HEK293 (cell line): ENCODE measurements at regions not wholly inside any gene's neighbourhood (a gene's known extent, or its start where the extent isn't known, plus 50 kb on each side); places are given as distances from the start of the nearest gene placed in this dataset.

Experiments
- CTCF ChIA-PET: fragments of 350-600 bp; formaldehyde crosslinking; extraction: SDS; loops from one replicate; lab custom pipeline; 2021; ENCODE audit warnings: antibody characterized with exemption; lab: Yijun Ruan, JAX
- POLR2A ChIA-PET: fragments of 300-600 bp; formaldehyde crosslinking; extraction: SDS; loops from one replicate; lab custom pipeline; 2020; ENCODE audit warnings: antibody characterized with exemption, inconsistent platforms; lab: Yijun Ruan, JAX
- H3K27ac ChIP-seq: fragments of 200-500 bp; sonication (Bioruptor generic); 2 replicates; pipeline ENCODE4 v1.5.1; 2014; ENCODE audit warnings: low read depth, low read length, control low read depth, inconsistent platforms; ENCODE audit errors: extremely low read depth
- H3K36me3 ChIP-seq, 2 experiments: fragments of 200-500 bp in 1 of 2; sonication (Bioruptor generic) in 1 of 2; 1 replicate in 1 of 2; 2 replicates in 1 of 2; pipeline ENCODE4 v1.5.1; 2014 to 2017; ENCODE audit warnings: inconsistent platforms in 2 of 2, low read length in 2 of 2; ENCODE audit not compliant: control insufficient read depth in 2 of 2, insufficient read depth in 1 of 2
- H3K4me1 ChIP-seq: fragments of 200-500 bp; sonication (Bioruptor generic); 2 replicates; pipeline ENCODE4 v1.5.1; 2014; ENCODE audit warnings: mild to moderate bottlenecking, low read length, inconsistent platforms; ENCODE audit not compliant: control insufficient read depth, insufficient read depth
- H3K4me3 ChIP-seq: 2 replicates; pipeline ENCODE4 v1.5.1; 2011; ENCODE audit warnings: low read depth, mild to moderate bottlenecking, control low read depth, low read length, moderate library complexity
- H3K9me3 ChIP-seq: fragments of 200-500 bp; sonication (Bioruptor generic); 2 replicates; pipeline ENCODE4 v1.5.1; 2014; ENCODE audit warnings: low read depth, low read length, inconsistent platforms; ENCODE audit not compliant: control insufficient read depth, insufficient read depth
- KLF1 ChIP-seq: fragments of 450-650 bp; formaldehyde crosslinking; IDR thresholded peaks from 2 replicates; pipeline ENCODE4 v1.5.1; 2016; ENCODE audit warnings: missing biosample characterization, missing genetic modification characterization
- KLF9 ChIP-seq: fragments of 450-650 bp; formaldehyde crosslinking; IDR thresholded peaks from 2 replicates; pipeline ENCODE4 v1.5.1; 2016; ENCODE audit warnings: missing biosample characterization, missing genetic modification characterization, low read depth
- RBAK ChIP-seq: fragments of 450-650 bp; formaldehyde crosslinking; IDR thresholded peaks from 2 replicates; pipeline ENCODE4 v1.5.1; 2016; ENCODE audit warnings: missing biosample characterization, missing genetic modification characterization
- TRIM28 ChIP-seq: IDR thresholded peaks from 2 replicates; pipeline ENCODE4 v1.6.1; 2011; ENCODE audit warnings: low read length, control low read depth, borderline replicate concordance
- ZNF16 ChIP-seq: fragments of 450-650 bp; formaldehyde crosslinking; IDR thresholded peaks from 2 replicates; pipeline ENCODE4 v1.5.1; 2016; ENCODE audit warnings: low read depth, missing biosample characterization, missing genetic modification characterization
- ZNF221 ChIP-seq: fragments of 450-650 bp; formaldehyde crosslinking; IDR thresholded peaks from 2 replicates; pipeline ENCODE4 v1.5.1; 2017; ENCODE audit warnings: missing biosample characterization, missing genetic modification characterization, borderline replicate concordance
- ZNF239 ChIP-seq: fragments of 450-650 bp; formaldehyde crosslinking; IDR thresholded peaks from 2 replicates; pipeline ENCODE4 v1.5.1; 2016; ENCODE audit warnings: missing biosample characterization, missing genetic modification characterization
- ZNF423 ChIP-seq: fragments of 450-650 bp; formaldehyde crosslinking; IDR thresholded peaks from 2 replicates; pipeline ENCODE4 v1.5.1; 2016; ENCODE audit warnings: missing biosample characterization, missing genetic modification characterization
- ZNF501 ChIP-seq: fragments of 450-650 bp; formaldehyde crosslinking; IDR thresholded peaks from 2 replicates; pipeline ENCODE4 v1.5.1; 2016; ENCODE audit warnings: missing biosample characterization, missing genetic modification characterization
- ZNF529 ChIP-seq: fragments of 450-650 bp; formaldehyde crosslinking; IDR thresholded peaks from 2 replicates; pipeline ENCODE4 v1.5.1; 2017; ENCODE audit warnings: missing genetic modification characterization, missing biosample characterization; ENCODE audit not compliant: insufficient replicate concordance
- ZNF600 ChIP-seq: fragments of 450-650 bp; formaldehyde crosslinking; IDR thresholded peaks from 2 replicates; pipeline ENCODE4 v1.5.1; 2016; ENCODE audit warnings: missing biosample characterization, missing genetic modification characterization
- ZNF610 ChIP-seq: fragments of 450-650 bp; formaldehyde crosslinking; IDR thresholded peaks from 2 replicates; pipeline ENCODE4 v1.5.1; 2016; ENCODE audit warnings: missing biosample characterization, missing genetic modification characterization, borderline replicate concordance
- ZNF621 ChIP-seq: fragments of 450-650 bp; formaldehyde crosslinking; IDR thresholded peaks from 2 replicates; pipeline ENCODE4 v1.5.1; 2017; ENCODE audit warnings: missing biosample characterization, missing genetic modification characterization
- ZNF76 ChIP-seq: fragments of 450-650 bp; formaldehyde crosslinking; IDR thresholded peaks from 2 replicates; pipeline ENCODE4; 2016; ENCODE audit warnings: low read depth, missing biosample characterization, missing genetic modification characterization, borderline replicate concordance
- TF ChIP-seq, protein P1 (sequence below): fragments of 450-650 bp; formaldehyde crosslinking; IDR thresholded peaks from 2 replicates; pipeline ENCODE4 v1.5.1; 2016; ENCODE audit warnings: missing biosample characterization, missing genetic modification characterization
- TF ChIP-seq, protein P2 (sequence below): fragments of 450-650 bp; formaldehyde crosslinking; IDR thresholded peaks from 2 replicates; pipeline ENCODE4 v1.5.1; 2017; ENCODE audit warnings: missing biosample characterization, missing genetic modification characterization
- TF ChIP-seq, protein P3 (sequence below): fragments of 450-650 bp; formaldehyde crosslinking; IDR thresholded peaks from 2 replicates; pipeline ENCODE4 v1.5.1; 2016; ENCODE audit warnings: missing biosample characterization, missing genetic modification characterization
- TF ChIP-seq, protein P4 (sequence below): fragments of 450-650 bp; formaldehyde crosslinking; IDR thresholded peaks from 2 replicates; pipeline ENCODE4 v1.5.1; 2016; ENCODE audit warnings: missing biosample characterization, missing genetic modification characterization
- TF ChIP-seq, protein P5 (sequence below): fragments of 450-650 bp; formaldehyde crosslinking; IDR thresholded peaks from 2 replicates; pipeline ENCODE4 v1.5.1; 2016; ENCODE audit warnings: missing biosample characterization, missing genetic modification characterization, borderline replicate concordance
- TF ChIP-seq, protein P6 (sequence below): fragments of 450-650 bp; formaldehyde crosslinking; conservative IDR thresholded peaks from 2 replicates; pipeline ENCODE4 v1.5.1; 2016; ENCODE audit warnings: low read depth, missing biosample characterization, missing genetic modification characterization

DNA sequence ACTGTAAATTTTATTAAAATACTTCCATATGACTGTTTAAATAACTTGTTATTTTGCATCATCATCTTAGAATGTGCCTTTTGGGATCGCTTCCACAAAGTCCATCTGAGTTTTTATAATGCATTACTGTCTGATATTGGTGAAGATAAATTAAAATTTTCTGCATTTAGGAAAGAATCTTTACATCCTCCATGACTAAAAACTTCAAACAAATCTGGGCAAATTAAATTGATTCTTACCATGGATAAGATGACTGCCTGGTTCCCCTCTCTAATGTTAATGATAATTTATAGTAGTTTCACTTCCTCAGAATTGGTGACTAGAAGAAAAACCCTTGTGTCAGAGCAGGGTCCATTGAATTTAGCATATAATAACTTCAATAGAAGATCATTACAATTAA is 94.7 kb upstream of the SLC38A4 start:
- H3K4me3 ChIP-seq: no peak overlapping the region
- TF ChIP-seq ZNF600 (tag by site-specific recombination) (no peak), ZNF76 (tag by site-specific recombination) (no peak), TRIM28 (no peak), ZNF610 (tag by site-specific recombination) (no peak), RBAK (tag by site-specific recombination) (no peak), ZNF221 (tag by site-specific recombination) (no peak), ZNF423 (no peak)
- TF ChIP-seq, protein P1, sequence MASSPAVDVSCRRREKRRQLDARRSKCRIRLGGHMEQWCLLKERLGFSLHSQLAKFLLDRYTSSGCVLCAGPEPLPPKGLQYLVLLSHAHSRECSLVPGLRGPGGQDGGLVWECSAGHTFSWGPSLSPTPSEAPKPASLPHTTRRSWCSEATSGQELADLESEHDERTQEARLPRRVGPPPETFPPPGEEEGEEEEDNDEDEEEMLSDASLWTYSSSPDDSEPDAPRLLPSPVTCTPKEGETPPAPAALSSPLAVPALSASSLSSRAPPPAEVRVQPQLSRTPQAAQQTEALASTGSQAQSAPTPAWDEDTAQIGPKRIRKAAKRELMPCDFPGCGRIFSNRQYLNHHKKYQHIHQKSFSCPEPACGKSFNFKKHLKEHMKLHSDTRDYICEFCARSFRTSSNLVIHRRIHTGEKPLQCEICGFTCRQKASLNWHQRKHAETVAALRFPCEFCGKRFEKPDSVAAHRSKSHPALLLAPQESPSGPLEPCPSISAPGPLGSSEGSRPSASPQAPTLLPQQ: no peak
- TF ChIP-seq, protein P2, sequence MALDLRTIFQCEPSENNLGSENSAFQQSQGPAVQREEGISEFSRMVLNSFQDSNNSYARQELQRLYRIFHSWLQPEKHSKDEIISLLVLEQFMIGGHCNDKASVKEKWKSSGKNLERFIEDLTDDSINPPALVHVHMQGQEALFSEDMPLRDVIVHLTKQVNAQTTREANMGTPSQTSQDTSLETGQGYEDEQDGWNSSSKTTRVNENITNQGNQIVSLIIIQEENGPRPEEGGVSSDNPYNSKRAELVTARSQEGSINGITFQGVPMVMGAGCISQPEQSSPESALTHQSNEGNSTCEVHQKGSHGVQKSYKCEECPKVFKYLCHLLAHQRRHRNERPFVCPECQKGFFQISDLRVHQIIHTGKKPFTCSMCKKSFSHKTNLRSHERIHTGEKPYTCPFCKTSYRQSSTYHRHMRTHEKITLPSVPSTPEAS (tag by site-specific recombination): no peak
- TF ChIP-seq, protein P3, sequence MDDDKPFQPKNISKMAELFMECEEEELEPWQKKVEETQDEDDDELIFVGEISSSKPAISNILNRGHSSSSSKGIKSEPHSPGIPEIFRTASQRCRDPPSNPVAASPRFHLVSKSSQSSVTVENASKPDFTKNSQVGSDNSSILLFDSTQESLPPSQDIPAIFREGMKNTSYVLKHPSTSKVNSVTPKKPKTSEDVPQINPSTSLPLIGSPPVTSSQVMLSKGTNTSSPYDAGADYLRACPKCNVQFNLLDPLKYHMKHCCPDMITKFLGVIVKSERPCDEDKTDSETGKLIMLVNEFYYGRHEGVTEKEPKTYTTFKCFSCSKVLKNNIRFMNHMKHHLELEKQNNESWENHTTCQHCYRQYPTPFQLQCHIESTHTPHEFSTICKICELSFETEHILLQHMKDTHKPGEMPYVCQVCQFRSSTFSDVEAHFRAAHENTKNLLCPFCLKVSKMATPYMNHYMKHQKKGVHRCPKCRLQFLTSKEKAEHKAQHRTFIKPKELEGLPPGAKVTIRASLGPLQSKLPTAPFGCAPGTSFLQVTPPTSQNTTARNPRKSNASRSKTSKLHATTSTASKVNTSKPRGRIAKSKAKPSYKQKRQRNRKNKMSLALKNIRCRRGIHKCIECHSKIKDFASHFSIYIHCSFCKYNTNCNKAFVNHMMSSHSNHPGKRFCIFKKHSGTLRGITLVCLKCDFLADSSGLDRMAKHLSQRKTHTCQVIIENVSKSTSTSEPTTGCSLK (tag by site-specific recombination): no peak
- CTCF ChIA-PET: no interaction called here
- no peaks in the 10 kb centered on the region for H3K9me3 ChIP-seq
- no peaks in the 10 kb centered on the region for H3K36me3 ChIP-seq
- H3K4me1 ChIP-seq: no peaks in the 10 kb centered on the region
- POLR2A ChIA-PET: no interaction called here
- H3K27ac ChIP-seq: no peak overlapping the region

DNA sequence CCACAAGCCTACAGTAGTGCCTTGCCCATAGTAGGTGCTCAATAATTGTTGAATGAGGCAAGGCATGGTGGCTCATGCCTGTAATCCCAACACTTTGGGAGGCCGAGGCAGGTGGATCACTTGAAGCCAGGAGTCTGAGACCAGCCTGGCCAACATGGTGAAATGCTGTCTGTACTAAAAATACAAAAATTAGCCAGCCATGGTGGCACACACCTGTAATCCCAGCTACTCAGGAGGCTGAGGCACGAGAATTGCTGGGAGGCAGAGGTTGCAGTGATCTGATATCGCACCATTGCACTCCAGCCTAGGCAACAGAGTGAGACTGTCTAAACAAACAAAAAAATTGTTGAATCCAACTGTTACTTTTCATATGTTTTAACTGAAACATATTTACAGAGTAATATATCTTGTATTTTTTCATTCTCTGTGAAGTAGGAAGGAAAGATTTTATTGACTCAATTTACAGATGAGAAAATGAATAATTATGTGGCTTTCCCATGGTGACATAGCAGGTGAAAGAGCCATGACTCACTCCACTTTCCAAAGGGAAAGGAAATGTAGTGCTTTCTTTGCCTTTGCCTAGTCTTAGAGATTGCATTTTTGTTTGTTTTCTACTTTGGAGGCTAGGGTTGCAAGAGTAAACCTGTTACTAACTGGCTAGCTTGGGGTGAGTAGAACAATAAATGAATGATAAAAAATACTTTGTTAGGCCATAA is 95.4 kb upstream of the SLC38A4 start:
- H3K36me3 ChIP-seq: no peaks in the 10 kb centered on the region
- no peaks in the 10 kb centered on the region for H3K9me3 ChIP-seq
- H3K4me1 ChIP-seq: no peaks in the 10 kb centered on the region
- H3K4me3 ChIP-seq: no peak overlapping the region
- no peak overlapping the region for H3K27ac ChIP-seq
- ChIA-PET POLR2A (no interaction called here), CTCF (no interaction called here)
- TF ChIP-seq ZNF501 (no peak), KLF1 (tag by site-specific recombination) (no peak), ZNF529 (tag by site-specific recombination) (no peak), KLF9 (no peak), ZNF16 (tag by site-specific recombination) (no peak), ZNF621 (tag by site-specific recombination) (no peak), ZNF239 (tag by site-specific recombination) (no peak)
- TF ChIP-seq, protein P4, sequence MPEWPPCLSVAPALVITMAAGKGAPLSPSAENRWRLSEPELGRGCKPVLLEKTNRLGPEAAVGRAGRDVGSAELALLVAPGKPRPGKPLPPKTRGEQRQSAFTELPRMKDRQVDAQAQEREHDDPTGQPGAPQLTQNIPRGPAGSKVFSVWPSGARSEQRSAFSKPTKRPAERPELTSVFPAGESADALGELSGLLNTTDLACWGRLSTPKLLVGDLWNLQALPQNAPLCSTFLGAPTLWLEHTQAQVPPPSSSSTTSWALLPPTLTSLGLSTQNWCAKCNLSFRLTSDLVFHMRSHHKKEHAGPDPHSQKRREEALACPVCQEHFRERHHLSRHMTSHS: no peak
- TF ChIP-seq, protein P5, sequence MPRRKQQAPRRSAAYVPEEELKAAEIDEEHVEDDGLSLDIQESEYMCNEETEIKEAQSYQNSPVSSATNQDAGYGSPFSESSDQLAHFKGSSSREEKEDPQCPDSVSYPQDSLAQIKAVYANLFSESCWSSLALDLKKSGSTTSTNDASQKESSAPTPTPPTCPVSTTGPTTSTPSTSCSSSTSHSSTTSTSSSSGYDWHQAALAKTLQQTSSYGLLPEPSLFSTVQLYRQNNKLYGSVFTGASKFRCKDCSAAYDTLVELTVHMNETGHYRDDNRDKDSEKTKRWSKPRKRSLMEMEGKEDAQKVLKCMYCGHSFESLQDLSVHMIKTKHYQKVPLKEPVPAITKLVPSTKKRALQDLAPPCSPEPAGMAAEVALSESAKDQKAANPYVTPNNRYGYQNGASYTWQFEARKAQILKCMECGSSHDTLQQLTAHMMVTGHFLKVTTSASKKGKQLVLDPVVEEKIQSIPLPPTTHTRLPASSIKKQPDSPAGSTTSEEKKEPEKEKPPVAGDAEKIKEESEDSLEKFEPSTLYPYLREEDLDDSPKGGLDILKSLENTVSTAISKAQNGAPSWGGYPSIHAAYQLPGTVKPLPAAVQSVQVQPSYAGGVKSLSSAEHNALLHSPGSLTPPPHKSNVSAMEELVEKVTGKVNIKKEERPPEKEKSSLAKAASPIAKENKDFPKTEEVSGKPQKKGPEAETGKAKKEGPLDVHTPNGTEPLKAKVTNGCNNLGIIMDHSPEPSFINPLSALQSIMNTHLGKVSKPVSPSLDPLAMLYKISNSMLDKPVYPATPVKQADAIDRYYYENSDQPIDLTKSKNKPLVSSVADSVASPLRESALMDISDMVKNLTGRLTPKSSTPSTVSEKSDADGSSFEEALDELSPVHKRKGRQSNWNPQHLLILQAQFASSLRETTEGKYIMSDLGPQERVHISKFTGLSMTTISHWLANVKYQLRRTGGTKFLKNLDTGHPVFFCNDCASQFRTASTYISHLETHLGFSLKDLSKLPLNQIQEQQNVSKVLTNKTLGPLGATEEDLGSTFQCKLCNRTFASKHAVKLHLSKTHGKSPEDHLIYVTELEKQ (tag by site-specific recombination): no peak
- TF ChIP-seq, protein P6, sequence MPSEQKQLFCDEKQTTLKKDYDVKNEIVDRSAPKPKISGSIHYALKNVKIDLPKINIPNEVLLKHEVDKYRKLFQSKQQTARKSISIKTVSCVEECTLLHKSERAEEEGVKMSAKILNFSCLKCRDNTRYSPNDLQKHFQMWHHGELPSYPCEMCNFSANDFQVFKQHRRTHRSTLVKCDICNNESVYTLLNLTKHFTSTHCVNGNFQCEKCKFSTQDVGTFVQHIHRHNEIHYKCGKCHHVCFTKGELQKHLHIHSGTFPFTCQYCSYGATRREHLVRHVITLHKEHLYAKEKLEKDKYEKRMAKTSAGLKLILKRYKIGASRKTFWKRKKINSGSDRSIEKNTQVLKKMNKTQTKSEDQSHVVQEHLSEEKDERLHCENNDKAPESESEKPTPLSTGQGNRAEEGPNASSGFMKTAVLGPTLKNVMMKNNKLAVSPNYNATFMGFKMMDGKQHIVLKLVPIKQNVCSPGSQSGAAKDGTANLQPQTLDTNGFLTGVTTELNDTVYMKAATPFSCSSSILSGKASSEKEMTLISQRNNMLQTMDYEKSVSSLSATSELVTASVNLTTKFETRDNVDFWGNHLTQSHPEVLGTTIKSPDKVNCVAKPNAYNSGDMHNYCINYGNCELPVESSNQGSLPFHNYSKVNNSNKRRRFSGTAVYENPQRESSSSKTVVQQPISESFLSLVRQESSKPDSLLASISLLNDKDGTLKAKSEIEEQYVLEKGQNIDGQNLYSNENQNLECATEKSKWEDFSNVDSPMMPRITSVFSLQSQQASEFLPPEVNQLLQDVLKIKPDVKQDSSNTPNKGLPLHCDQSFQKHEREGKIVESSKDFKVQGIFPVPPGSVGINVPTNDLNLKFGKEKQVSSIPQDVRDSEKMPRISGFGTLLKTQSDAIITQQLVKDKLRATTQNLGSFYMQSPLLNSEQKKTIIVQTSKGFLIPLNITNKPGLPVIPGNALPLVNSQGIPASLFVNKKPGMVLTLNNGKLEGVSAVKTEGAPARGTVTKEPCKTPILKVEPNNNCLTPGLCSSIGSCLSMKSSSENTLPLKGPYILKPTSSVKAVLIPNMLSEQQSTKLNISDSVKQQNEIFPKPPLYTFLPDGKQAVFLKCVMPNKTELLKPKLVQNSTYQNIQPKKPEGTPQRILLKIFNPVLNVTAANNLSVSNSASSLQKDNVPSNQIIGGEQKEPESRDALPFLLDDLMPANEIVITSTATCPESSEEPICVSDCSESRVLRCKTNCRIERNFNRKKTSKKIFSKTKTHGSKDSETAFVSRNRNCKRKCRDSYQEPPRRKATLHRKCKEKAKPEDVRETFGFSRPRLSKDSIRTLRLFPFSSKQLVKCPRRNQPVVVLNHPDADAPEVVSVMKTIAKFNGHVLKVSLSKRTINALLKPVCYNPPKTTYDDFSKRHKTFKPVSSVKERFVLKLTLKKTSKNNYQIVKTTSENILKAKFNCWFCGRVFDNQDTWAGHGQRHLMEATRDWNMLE (tag by site-specific recombination): no peak
